HG03457 (cell line): ENCODE measurements at regions not wholly inside any gene's neighbourhood (a gene's known extent, or its start where the extent isn't known, plus 50 kb on each side); places are given as distances from the start of the nearest gene placed in this dataset.
"Not testable (repeated sequence)": the region's sequence is repeated elsewhere in the genome, so short reads cannot be mapped to it uniquely, and the experiment has no call there.

Source experiments
- ATAC-seq: cut with Tn5 transposase; IDR thresholded peaks from one replicate; pipeline ENCODE4 v1.9.1; 2021; ENCODE audit warnings: moderate number of reproducible peaks; ENCODE audit not compliant: unreplicated experiment

DNA sequence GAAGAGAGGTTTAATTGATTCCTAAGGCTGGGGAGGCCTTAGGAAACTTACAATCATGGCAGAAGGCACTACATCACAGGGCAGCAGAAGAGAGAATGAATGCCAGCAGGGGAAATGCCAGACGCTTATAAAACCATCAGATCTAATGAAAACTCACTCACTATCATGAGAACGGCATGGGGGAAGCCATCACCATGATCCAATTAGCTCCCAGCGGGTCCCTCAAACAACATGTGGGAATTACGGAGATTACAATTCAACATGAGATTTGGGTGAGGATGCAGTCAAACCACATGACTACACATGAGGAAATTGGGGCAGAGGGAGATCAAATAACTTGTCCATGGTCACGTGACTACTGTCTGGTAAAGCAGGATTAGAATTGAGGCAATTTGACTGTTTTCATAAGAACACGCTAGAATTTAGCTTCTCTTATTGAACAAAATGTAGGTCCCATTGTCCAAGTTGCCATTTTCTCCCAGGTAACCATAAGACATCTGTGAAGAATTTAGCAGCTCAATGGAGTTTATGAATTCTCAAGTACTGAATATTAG is 445.1 kb upstream of the CDH20 start:
- ATAC-seq, result no peak

DNA sequence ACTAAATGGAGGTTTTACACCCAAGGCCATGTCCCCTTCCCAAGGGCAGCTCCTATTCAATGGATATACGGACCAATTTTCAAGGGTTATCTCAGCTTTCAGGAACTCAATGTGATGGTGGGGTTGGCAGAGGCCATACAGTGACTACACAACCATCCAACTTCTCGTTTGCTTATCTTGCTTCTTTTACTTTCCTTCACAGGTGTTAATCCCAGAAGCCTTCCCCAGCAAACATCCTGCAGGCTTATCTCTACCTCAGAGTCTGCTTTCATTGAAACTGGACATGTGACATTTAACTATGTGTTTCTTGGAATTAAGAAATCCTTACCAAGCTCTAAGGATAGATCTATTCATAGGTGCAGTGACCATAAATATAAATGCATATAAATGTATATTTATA is 443.8 kb upstream of the CDH20 start:
- no peak for ATAC-seq

DNA sequence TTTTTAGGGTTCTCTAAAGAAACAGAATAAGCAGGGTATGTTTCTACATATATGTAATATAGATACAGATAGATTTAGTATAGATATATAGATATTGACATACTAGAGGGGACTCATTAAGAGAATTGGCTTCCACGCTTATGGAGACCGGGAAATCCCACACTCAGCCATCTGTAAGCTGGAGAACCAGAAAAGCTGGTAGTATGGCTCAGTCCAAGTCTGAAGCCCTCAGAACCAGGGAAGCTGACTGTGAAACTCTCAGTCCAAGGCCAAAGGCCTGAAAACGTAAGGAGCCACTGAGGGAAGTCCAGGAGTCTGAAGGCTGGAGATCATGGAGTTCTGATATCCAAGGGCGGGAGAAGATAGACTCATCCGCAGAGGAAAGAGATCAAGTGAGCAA is 441.3 kb upstream of the CDH20 start:
- ATAC-seq, result no peak

DNA sequence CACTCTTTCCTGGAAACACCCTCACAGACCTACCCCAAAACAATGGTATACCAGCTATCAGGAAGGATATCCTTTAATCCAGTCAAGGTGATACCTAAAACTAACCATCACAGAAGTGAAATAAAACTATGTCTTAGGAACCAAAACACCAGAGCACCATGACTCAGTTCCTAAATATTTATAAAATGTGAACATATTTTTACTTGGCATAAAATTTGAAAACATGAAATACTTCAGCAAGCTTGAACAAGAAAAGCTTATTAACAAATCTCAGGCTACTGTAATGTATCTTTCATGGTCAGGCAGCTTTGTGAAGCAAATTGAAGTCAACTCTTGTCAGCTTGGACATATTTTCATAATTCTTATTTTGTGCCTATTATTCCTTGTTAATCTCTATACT is 440.8 kb upstream of the CDH20 start:
- ATAC-seq, result no peak

DNA sequence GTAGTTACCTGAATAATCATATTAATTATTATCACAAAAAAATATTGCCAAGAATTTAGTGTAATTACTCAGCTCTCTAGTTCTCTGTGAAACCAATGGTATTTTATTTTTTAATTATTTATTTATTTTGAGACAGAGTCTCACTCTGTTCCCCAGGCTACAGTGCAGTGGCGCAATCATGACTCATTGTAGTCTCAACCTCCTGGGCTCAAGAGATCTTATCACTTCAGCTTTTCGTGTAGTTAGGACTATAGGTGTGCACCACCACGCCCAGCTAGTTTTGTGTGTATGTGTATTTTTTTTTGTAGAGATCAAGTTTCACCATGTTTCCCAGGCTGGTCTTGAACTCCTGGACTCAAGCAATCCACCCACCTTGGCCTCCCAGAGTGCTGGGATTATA is 440.4 kb upstream of the CDH20 start:
- ATAC-seq, result no peak

DNA sequence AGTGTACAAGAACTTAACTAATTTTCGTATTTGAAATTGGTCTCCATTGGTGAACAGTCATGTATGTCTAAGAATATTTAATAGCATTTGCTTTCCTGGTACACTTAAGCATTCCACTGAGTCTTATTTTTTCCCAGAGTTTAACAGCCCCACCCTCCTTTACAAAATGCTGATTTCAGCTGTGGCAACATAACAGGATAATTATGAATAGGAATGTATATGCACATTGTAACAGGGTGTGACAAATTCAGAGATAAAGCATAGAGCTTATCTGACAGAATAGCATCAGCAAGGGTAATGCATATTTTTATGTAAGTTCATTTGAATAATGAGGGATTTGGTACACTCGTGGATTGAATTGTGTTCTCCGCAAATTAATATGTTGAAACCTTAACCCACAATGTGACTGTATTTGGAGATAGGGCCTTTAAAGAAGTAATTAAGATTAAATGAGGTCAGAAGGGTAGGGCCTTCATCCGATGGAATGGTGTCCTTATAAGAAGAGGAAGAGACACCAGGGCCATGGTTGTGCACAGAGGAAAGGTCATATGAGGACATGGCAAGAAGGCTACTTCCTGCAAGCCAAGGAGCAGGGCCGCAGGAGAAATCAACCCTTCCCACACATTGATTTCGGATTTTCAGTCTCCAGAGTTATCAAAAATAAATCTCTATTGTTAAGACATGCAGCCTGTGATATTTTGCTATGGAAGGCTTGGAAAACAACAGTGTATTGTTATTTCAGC is 439.7 kb upstream of the CDH20 start:
- ATAC-seq, result no peak

DNA sequence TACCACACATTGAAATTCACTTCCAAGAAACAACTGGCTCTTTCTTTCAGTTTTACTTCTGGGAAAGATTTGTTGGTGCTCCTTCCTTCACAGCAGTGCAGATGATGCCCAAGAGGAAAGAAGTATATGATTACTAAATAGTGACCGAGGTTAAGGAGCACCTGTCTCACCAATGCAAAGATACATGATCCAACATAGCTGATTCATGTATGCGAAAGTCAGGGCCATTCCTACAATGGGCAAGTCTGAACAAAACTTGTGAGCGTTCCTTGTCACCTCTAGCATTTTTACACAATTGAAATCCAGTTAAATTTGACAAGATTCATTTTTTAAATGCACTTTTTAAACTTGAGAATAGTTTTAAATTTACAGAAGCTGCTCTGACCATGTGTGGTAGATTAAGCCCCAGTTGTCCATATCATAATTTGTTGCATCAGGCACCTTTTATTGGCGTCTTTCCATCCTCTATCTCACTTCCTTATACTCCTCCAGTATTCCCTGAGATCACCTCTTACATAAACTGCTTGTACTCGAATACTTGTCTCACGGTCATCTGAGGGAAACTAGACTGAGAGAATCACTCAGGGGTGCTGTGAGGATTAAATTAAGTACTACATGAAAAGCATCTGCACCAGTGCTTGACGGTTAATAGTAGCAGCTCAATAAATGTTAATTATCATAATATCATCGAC is 438.8 kb upstream of the CDH20 start:
- no peak for ATAC-seq

DNA sequence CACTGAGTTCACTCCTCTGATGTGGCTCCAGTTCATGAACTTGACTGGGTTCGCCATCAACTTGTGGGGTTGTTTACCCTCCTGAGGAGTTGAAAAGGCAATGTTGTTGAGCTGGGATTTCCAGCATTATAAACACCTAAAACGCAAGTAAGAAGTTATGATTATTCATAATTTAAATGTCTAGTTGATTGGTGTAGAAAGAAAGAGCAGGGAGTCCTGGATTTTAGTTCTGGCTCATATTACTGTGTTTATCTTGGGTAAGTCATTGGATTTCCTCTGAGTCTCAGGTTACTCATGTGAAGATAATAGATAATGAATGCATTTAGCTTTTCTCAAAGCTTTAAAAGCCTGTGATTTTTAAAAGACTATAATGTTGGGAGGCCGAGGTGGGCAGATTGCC is 438.0 kb upstream of the CDH20 start:
- no peak for ATAC-seq

DNA sequence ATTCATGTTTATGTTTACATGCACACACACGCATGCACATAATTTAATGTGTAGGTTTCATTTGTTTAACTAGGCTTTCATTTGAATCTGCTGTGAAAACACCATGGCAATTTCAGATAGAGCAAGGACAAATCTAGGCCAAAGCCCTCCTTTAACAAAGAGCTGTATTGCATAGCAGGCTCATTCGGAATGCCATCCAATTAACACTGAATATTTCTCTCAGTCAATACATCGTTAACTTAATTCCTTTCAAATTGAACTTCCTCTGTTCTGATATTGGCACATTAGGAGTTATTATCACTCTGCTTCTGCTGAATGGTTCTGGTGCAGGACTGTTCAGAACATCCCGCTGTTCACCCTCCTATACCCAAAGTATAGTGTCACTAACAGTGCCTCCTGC is 435.1 kb upstream of the CDH20 start:
- ATAC-seq, result no peak

DNA sequence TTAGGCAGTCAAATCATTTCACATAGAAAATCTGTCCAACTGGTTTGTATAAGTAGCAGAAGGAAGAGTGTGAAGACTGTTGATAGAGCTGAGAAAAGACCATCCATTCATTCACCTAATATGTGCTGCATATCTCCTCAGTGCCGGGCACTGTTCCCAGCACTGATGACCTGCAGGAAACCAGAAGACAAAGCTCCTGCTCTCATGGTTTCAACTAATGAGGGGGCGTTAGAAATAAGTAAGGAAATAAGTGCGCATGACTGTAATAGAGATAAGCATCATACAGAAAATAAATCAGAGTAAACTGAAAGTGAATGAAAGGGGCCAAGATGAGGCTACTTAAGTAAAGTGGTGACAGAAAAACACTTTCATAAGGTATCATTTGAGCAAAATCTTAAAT is 427.5 kb upstream of the CDH20 start:
- no peak for ATAC-seq

DNA sequence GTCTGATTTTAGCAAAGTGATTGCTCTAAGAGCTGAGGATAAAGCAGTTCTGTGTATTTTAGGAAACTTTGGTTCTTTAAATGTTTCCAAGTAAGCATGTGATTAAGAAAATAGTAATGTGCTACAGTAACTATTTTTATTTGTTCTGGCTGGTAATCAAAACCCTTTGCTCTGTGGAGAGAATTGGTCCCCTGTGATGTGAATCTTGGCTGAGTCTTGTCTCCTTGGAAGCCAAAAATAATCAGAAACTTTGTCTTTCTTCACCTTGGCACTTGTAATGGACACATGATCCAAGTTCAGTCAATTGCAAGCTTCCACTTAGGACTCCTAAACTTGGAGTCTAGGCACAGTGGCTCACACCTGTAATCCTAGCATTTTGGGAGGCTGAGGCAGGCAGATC is 422.7 kb upstream of the CDH20 start:
- ATAC-seq, result no peak

DNA sequence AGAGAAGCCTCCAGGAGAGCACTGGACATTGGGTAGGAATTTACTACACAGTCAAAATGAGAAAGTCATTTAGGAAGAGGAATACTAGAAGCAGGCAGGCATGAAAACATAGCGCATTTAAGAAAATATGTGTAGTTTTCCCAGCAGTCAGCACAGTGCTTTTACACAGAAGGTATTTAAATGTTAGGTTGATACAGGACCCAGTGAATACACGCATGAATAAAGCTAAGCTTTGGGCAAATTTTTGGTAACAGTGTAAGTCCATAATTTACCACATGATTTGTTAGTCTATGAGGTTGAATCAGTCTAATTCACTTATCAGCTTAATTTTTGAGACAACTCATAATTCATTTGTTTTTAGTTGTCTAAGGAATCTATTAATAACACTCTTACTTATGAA is 421.7 kb upstream of the CDH20 start:
- no peak for ATAC-seq

DNA sequence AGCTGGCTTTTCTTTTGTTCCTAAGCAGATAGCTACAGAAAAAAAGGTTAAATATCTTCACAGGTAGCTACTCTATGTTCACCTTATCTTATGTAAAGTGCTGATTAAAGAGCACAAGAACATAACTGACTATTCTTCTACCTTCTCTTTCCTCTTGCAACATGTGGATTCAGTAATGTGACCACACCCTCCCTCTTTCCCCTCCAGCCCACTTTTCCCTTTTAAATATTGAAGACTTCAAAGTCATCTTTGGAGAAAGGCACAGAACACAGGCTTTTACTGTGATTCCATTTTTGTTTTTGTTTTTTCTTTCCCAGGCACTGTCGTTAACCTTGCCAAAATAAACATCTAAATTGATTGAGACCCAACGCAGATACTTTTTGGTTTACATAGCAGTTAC is 418.1 kb upstream of the CDH20 start:
- no peak for ATAC-seq

DNA sequence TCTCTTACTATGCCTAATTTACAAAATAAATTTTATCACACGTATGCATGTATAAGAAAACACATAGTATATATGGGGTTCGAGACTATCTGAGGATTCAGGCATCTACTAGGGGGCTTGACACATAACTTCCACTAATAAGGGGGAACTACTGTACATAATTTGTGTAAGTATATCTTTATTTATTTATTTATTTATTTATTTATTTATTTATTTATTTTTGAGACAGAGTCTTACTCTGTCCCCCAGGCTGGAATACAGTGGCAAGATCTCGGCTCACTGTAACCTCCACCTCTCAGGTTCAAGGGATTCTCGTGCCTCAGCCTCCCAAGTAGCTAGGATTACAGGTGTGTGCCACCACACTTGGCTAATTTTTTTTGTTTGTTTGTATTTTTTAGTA is 414.4 kb upstream of the CDH20 start:
- not testable (repeated sequence) for ATAC-seq

DNA sequence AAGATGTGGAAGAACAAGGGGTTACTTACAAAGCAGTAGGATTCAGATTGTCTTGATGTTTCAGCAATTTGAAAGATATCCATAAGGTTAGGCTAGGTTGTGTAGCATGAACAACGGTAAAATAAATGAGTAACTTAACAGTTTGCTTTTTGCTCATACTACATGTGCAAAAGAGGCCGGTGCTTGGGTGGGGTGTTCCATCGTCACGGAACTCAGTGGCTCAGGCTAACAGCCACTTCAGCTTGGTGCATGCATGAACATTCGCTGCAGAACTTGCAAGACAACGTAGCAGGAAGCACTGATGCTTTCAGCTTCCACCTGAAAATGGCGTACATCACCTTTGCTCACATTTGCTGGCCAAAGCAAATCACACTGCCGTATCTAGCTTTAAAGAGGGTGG is 407.3 kb upstream of the CDH20 start:
- ATAC-seq, result no peak

DNA sequence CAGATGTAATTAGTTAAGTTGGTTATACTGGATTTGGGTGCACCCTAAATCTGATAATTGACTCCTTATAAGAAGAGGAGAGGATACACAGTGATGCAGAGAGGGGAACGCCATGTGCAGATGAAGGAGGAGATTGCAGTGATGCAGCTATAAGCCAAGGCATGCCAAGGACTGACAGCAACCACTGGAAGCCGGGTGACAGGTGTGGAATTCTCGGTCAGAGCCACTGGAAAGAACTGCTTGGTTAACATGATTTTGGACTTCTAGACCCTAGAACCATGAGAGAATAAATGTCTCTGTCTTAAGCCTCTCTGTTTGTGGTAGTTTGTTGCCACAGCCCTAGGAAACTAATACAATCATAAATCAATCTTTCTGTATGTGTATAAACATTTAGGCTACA is 403.3 kb upstream of the CDH20 start:
- no peak for ATAC-seq

DNA sequence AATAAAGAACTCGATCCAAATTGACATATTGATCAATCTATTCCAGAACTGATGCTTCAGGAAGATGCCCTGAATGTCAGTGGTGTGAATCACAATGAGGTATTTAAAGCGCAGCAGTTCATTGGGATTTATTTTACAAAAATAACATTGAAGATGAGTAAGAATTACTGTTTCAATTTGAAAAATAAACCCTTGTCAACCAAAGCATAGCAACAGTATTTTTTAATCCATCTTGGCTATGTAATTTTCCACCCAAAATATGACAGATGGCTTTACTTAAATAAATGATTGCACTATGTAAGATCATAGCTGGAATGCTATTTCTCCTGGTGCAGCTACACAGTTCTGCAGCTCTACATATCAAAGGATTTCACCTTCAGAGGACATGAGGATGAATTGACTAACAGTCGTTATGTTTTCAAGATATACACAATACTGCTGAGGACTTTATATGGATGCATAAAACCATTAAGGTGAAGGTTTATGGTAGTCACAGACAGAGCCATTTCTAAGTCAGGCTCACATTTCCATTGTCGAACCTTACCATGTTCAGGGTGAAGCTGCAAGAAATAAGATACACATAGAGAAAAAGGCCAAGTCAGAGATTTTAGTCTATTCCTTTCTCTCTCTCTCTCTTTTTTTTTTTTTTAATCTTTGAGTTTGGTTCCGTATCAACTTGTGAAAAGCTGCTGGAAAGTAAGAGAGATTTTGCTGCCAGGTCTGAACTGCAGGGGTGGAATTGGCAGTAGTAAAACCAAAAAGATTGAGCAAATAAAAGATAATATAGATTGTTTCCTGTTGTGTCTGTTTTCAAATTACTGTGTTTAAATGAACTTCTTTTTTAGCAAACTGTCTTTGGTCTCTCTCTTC is 398.0 kb upstream of the CDH20 start:
- ATAC-seq, result no peak

DNA sequence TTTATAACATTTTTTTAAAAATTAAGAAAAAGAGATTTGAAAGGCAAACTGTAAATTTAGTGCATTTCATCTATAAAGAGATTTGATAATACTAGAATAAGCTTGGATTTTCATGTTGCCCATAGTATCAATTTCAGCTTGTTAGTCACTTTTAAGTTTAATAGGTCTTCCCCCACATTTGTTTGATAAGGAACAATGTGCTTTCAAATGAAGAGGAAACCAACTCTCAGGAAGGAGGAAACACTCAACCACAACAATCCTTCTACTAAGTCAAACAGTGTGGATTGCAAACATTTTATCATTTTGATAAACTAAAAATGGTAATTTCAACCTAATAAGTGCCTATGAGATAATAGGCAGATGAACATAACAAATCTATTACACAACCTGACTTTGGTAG is 397.1 kb upstream of the CDH20 start:
- no peak for ATAC-seq

DNA sequence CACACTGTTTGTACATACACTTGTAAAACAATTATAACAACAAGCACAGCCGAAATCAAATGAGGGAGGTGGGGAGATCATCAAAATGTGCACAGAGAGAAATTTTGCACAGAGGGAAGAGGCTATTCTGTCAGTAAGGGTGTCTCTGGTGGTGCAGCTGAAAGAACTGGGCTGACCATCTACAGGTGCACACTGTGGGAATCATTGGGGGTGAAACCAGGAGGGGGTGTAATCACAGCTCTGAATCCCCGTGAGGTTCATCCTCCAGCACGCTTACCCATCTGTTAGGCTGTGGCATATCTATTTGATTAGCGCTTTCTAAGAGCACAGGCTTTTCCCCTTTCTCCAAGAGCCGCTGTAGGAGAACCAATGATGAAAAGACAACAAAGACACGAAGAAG is 389.9 kb upstream of the CDH20 start:
- ATAC-seq, result no peak

DNA sequence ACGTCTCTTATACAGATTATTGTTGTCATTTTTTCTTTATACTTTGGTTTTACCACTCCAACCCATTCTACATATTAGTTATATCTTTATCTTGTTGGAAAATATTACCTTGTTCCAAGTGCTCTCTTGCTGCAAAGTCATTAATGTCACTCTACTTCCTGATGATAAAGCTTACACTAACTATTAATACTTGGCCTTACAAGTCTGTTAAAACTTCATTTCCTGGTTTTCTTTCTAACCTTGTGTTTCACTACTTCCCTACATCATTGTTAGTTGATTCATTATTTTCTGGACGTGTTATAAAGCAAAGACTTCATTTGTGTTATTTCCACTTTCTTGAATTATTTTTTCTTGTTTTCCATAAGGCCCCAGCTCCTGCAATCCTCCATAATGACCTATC is 382.6 kb upstream of the CDH20 start:
- no peak for ATAC-seq

DNA sequence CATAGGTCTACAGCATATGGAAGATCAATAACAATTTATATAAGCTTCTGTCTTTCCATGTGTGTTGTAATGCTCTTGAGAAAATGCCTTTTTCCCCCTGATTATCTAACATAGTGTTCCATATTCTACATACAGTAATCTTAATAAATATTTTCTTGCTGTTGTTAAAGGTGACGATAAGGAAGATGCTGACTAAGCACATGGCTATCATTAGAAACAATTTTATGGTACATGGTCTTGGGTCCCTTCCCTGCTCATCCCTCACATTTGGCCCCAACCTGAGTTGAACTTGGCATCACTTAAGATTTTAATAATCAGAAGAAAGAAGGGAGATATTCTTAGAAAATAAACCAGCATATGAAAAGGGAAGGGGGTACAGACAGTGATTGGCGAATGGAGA is 382.1 kb upstream of the CDH20 start:
- ATAC-seq, result no peak

DNA sequence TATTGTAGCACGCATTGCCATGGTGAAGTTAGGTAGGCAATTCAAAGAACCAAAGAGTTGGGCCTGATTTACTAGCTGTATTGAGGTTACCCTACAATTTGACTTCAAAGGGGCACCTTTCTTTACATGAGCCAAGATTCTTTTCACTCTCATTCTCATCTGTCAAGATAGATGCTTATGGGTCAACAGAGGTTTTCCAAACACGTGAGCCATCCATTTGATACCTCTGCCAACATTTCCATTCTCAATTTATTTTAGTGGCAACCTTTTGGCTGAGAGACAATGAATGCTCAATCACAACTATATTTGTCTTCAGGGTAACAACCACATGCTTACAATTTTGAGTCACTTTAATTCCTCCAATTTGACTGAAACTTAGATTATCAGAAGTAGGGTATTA is 370.6 kb upstream of the CDH20 start:
- ATAC-seq, result no peak
